ENCODE measurements at regions not wholly inside any gene's neighbourhood (a gene's known extent, or its start where the extent isn't known, plus 50 kb on each side); places are given as distances from the start of the nearest gene placed in this dataset.

DNA sequence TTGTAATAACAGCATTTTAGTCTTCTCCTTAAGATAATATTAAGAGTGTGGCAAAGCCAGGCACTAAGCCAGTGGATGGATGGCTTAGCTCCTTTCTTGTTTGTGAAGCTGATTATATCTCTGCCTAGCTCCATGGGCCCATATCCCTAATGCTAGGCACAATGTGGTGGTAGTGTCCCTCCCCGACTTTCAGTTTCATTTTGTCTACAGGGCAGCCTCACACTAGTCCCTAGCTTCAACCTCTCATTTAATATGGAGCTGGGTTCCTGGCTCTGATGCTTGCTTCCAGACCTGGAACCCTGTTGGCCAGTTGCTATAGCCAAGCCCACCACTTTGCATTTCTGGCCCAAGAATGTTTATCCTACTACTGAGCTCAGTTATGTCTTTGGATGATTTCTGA is 437.0 kb upstream of the MEIS1 start:
- TF ChIP-seq, protein P1, sequence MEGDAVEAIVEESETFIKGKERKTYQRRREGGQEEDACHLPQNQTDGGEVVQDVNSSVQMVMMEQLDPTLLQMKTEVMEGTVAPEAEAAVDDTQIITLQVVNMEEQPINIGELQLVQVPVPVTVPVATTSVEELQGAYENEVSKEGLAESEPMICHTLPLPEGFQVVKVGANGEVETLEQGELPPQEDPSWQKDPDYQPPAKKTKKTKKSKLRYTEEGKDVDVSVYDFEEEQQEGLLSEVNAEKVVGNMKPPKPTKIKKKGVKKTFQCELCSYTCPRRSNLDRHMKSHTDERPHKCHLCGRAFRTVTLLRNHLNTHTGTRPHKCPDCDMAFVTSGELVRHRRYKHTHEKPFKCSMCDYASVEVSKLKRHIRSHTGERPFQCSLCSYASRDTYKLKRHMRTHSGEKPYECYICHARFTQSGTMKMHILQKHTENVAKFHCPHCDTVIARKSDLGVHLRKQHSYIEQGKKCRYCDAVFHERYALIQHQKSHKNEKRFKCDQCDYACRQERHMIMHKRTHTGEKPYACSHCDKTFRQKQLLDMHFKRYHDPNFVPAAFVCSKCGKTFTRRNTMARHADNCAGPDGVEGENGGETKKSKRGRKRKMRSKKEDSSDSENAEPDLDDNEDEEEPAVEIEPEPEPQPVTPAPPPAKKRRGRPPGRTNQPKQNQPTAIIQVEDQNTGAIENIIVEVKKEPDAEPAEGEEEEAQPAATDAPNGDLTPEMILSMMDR (conservative IDR thresholded peaks at IDR 0.05), result no peak
- no peak for TF ChIP-seq ZFX (IDR thresholded peaks at IDR 0.05)
- H3K27ac ChIP-seq, result no peak overlapping the region

DNA sequence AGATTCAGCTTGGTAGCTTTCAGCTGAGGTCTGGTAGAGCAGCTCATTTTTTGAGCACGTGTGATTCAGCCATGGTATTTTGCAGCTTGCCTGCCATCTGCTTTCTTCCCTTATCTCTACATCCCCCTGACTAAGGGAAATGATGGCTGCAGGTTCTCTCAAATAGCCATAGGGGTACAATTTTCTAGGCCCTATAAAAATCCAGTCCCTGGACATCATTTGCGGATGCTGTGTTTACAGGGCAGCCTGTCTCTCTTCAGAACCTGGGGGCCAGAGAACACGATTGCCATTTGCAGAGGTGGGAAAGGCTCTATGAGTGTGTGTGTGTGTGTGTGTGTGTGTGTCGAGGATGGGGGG is 442.7 kb upstream of the MEIS1 start:
- no peak overlapping the region for H3K27ac ChIP-seq

DNA sequence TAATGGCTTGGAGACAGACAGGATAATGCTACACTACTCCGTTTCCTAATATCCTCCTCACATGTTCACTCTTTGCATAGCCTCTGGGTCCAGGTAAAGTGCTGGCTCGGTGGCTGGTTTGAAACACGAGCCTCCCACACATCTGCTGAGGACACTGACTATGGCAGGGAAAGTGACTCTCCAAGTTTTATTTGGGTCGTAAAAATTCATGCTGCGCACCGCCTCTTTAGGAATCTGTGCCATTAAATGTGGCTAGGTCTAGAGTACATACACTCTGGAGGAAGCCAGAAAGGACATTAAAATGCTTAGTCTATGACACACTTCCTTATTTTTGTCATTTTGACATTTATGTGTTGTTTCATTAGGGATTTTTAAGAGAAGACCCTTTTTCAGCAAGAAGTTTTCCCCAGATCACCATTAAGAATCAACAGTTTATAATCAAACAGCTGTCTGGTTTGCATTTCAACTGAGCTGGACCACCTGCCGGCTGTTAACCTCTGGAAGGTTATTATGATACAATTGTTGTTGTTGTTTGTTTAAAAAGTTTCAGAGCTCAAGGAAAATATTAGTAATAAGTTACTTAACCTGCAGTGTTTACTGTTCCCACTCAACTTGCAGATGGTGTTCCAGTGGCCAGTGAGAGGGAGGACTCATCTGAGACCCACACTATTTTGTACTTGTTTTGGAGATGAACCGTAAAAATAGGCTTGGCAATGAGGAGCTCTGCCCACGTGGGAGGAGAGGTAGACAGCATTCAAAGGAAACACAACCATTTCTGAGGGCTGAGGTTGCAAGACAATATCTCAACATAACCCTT is 443.3 kb upstream of the MEIS1 start:
- no peak overlapping the region for H3K27ac ChIP-seq
- TF ChIP-seq ZFX (IDR thresholded peaks at IDR 0.05), result no peak
- TF ChIP-seq, protein P1 (conservative IDR thresholded peaks at IDR 0.05), result no peak

More for the DNA sequence above, 442.7 kb upstream of the MEIS1 start:
- TF ChIP-seq, protein P1 (conservative IDR thresholded peaks at IDR 0.05), result no peak
- no peak for TF ChIP-seq ZFX (IDR thresholded peaks at IDR 0.05)

DNA sequence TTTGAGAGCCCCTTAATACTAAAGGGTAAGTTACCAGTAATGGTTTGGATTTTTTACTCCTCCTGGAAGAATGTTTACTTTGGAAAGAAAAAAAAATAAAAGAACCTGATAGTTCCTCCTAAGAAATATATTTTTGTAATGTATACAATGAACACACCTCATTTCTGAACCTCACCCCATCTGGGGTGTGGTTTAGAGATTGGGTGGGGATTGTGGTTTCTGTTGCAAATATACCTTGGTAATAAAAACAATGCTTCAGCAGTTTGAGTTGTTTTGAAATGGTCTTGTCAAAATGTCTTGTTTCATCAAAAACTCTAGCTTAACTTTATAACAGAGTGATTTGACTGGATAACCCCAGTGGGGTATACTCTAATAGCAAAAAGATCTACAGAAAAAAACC is 448.9 kb upstream of the MEIS1 start:
- no peak overlapping the region for H3K27ac ChIP-seq
- TF ChIP-seq, protein P1 (conservative IDR thresholded peaks at IDR 0.05), result no peak
- TF ChIP-seq ZFX (IDR thresholded peaks at IDR 0.05), result no peak

DNA sequence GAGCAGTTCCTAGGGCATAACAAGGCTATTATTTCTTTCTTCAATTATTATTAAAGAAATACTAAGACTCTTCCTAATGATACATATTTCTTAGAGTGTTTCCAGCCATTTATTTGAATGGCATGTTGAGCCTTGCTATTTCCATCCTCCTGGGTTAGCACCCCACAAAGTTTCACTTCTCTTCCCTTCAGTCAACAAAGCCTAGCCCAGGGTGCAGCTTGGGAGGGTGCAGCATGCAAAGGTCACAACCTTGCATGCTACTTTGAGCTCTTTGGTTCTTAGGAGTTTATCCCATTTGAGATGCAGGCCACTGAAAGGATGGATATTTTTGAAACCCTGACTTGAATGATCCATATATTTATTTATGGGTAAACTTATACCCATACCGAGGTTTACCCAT is 454.4 kb upstream of the MEIS1 start:
- TF ChIP-seq, protein P1 (conservative IDR thresholded peaks at IDR 0.05), result no peak
- no peak for TF ChIP-seq ZFX (IDR thresholded peaks at IDR 0.05)
- H3K27ac ChIP-seq, result no peak overlapping the region

DNA sequence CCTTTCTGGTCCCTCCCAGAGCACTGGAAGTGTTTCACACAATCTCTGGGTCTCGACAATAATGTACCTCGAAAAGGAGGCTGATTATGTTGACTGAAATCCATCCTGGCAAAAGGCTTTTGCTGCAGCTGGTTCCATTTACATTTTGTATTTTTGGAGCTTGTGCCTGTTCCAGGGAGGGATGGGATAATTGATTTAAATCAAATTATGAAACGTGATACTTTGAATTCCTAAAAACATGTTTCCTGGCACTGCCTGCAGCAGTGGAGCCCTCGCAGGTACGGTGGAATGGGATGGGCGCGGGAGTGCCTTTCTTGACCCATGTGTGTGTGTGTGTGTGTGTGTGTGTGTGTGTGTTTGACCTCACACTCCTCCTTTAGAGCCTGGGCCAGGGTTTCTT is 455.5 kb upstream of the MEIS1 start:
- no peak overlapping the region for H3K27ac ChIP-seq
- TF ChIP-seq, protein P1 (conservative IDR thresholded peaks at IDR 0.05), result no peak
- TF ChIP-seq ZFX (IDR thresholded peaks at IDR 0.05), result no peak

DNA sequence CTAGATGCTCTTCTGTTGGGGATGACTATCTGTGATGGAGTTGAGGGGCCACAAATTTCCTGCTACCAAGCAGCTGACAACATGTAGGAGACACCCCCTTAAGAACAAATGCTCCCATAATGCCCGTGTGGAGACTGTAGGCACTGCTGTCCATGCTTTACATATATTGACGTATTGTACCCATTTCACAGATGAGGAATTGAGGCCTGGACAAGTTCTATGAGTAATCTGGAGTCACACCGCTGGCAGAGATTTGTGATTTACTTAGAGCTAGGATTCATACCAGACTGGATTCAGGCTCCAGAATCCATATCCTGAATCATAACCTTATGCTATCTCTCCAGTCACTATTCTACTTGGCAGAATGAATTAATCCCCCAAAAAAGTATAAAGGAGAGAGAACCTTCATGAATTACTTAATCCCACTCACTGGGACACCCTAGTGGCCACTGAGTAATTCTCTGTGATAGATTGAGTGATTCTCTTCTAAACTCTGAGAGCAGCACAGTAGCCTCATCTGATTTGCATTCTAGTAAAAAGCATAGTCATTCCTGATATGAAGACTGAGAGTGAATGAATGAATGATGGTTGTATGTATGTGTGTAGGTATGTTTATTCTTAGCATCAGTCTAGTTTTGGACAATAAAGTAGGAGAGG is 460.7 kb upstream of the MEIS1 start:
- H3K27ac ChIP-seq, result no peak overlapping the region
- TF ChIP-seq, protein P1 (conservative IDR thresholded peaks at IDR 0.05), result peak; percentile 14; the same call in 1 of the 2 replicates
- TF ChIP-seq ZFX (IDR thresholded peaks at IDR 0.05), result no peak

Measured in C4-2B (cell line).